Breast epithelium (tissue), 3 donors: ENCODE measurements at regions not wholly inside any gene's neighbourhood (a gene's known extent, or its start where the extent isn't known, plus 50 kb on each side); places are given as distances from the start of the nearest gene placed in this dataset.

ENCODE experiments used
- POLR2A ChIP-seq: fragments of 450-650 bp; IDR thresholded peaks from one replicate; pipeline ENCODE4 v1.6.1; 2016; ENCODE audit warnings: antibody characterized with exemption, mild to moderate bottlenecking, moderate library complexity
- POLR2AphosphoS5 ChIP-seq, 3 donors: sonication (generic); formaldehyde crosslinking; IDR thresholded peaks; one replicate each; pipeline ENCODE4 v1.6.1; 2017; ENCODE audit warnings: antibody characterized with exemption in 3 of 3

DNA sequence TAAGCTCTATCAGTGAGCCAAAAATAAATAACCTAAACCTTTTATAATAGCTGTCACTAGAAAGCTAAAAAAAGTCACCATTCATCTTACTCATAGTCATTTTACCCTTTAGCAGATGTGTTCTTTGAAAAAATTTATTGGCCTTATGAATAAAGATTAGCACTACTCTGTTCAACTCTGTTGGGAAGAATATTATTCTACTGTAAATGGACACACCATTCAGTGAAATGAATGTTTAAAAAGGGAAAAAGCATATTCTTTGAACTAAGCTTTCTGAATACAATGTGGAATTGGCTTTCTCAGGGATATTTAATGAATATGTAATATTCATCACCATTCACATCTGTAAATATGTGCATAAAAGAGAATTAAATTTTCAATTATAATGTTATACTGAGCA lies 422.0 kb downstream of the CBLN2 start:
- no peak for TF ChIP-seq POLR2A
- TF ChIP-seq POLR2AphosphoS5 (IDR thresholded peaks at IDR 0.05) = no peak
